ENCODE measurements at regions not wholly inside any gene's neighbourhood (a gene's known extent, or its start where the extent isn't known, plus 50 kb on each side); places are given as distances from the start of the nearest gene placed in this dataset.

- no peak for DNase-seq (ENCODE audit: low spot score in 2 of 2)
- Histone ChIP-seq H3K27ac (no peak overlapping the region), H3K4me1 (no peaks in the 10 kb centered on the region), H3K27me3 (no peaks in the 10 kb centered on the region), H3K4me3 (no peak overlapping the region), H3K36me3 (no peaks in the 10 kb centered on the region), H3K9me3 (no peaks in the 10 kb centered on the region)
- TF ChIP-seq, protein P1, sequence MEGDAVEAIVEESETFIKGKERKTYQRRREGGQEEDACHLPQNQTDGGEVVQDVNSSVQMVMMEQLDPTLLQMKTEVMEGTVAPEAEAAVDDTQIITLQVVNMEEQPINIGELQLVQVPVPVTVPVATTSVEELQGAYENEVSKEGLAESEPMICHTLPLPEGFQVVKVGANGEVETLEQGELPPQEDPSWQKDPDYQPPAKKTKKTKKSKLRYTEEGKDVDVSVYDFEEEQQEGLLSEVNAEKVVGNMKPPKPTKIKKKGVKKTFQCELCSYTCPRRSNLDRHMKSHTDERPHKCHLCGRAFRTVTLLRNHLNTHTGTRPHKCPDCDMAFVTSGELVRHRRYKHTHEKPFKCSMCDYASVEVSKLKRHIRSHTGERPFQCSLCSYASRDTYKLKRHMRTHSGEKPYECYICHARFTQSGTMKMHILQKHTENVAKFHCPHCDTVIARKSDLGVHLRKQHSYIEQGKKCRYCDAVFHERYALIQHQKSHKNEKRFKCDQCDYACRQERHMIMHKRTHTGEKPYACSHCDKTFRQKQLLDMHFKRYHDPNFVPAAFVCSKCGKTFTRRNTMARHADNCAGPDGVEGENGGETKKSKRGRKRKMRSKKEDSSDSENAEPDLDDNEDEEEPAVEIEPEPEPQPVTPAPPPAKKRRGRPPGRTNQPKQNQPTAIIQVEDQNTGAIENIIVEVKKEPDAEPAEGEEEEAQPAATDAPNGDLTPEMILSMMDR (IDR thresholded peaks at IDR 0.05): no peak
- TF ChIP-seq POLR2A (IDR thresholded peaks at IDR 0.05) (no peak), POLR2AphosphoS5 (IDR thresholded peaks at IDR 0.05) (no peak)
- intact Hi-C loops (cut with DNase I; ENCODE audit: low total_unique reads): no loop called here
Observed at GRCh38 chr21:25506261-25506660, 101.0 kb downstream of the MRPL39 start.

- TF ChIP-seq POLR2AphosphoS5 (IDR thresholded peaks at IDR 0.05): no peak
- no peak for TF ChIP-seq POLR2A (IDR thresholded peaks at IDR 0.05)
- TF ChIP-seq, protein P1 (IDR thresholded peaks at IDR 0.05): no peak
- DNase-seq (ENCODE audit: low spot score in 2 of 2): no peak
- H3K27ac ChIP-seq: no peak overlapping the region
- H3K4me1 ChIP-seq: no peaks in the 10 kb centered on the region
- no peaks in the 10 kb centered on the region for H3K9me3 ChIP-seq
- H3K36me3 ChIP-seq: no peaks in the 10 kb centered on the region
- intact Hi-C loops (cut with DNase I; ENCODE audit: low total_unique reads): no loop called here
- H3K4me3 ChIP-seq: no peak overlapping the region
- no peaks in the 10 kb centered on the region for H3K27me3 ChIP-seq
Observed at GRCh38 chr21:25503981-25504380, 103.3 kb downstream of the MRPL39 start.

DNA sequence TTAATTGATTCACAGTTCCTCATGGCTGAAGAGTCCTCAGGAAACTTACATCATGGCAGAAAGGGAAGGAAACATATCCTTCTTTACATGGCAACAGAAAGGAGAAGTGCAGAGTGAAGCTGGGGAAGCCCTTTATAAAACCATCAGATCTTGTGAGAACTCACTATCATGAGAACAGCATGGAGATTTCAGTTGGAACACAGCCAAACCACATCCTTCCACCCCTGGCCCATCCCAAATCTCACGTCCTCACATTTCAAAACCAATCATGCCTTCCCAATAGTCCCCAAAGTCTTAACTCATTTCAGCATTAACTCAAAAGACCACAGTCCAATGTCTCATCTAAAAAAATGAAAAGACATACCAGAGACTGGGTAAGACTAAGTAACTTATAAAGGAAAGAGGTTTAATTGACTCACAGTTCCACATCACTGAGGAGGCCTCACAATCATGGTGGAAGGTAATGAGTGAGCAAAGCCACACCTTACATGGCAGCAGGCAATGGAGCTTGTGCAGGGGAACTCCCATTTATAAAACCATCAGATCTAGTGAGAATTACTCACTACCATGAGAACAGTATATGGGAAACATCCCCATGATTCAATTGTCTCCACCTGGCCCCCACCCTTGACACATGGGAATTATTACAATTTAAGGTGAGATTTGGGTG lies 105.2 kb downstream of the MRPL39 start:
- no peaks in the 10 kb centered on the region for H3K4me1 ChIP-seq
- no peaks in the 10 kb centered on the region for H3K27me3 ChIP-seq
- H3K9me3 ChIP-seq: no peaks in the 10 kb centered on the region
- H3K4me3 ChIP-seq: no peak overlapping the region
- intact Hi-C loops (cut with DNase I; ENCODE audit: low total_unique reads): no loop called here
- H3K27ac ChIP-seq: no peak overlapping the region
- TF ChIP-seq POLR2A (IDR thresholded peaks at IDR 0.05) (no peak), POLR2AphosphoS5 (IDR thresholded peaks at IDR 0.05) (no peak)
- TF ChIP-seq, protein P1 (IDR thresholded peaks at IDR 0.05): no peak
- DNase-seq (ENCODE audit: low spot score in 2 of 2): no peak
- no peaks in the 10 kb centered on the region for H3K36me3 ChIP-seq

- H3K36me3 ChIP-seq: no peaks in the 10 kb centered on the region
- no peak for DNase-seq (ENCODE audit: low spot score in 2 of 2)
- H3K4me1 ChIP-seq: no peaks in the 10 kb centered on the region
- H3K27ac ChIP-seq: no peak overlapping the region
- TF ChIP-seq, protein P1 (IDR thresholded peaks at IDR 0.05): no peak
- TF ChIP-seq POLR2AphosphoS5 (IDR thresholded peaks at IDR 0.05) (no peak), POLR2A (IDR thresholded peaks at IDR 0.05) (no peak)
- intact Hi-C loops (cut with DNase I; ENCODE audit: low total_unique reads): no loop called here
- no peaks in the 10 kb centered on the region for H3K9me3 ChIP-seq
- no peaks in the 10 kb centered on the region for H3K27me3 ChIP-seq
- no peak overlapping the region for H3K4me3 ChIP-seq
Observed at GRCh38 chr21:25501462-25501861, 105.8 kb downstream of the MRPL39 start.

DNA sequence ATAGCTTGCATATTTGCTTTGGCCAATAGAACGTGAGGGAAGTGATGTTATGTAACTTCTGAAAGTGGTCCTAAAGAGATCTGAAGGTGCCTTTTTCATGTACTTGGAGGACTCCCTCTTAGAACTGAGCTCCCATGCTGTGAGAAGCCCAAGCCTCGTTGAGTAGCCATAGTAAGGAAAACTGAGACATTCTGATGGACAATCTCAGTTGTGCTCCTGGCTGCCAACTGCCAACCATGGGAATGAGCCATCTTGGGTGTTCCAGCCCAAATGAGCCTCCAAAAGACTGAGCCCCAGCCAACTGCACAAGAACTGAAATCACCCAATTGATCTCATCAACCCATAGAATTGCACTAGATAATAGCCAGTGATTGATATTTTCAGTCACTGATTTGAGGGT lies 106.7 kb downstream of the MRPL39 start:
- Histone ChIP-seq H3K36me3 (no peaks in the 10 kb centered on the region), H3K27me3 (no peaks in the 10 kb centered on the region), H3K9me3 (no peaks in the 10 kb centered on the region), H3K4me1 (no peaks in the 10 kb centered on the region), H3K4me3 (no peak overlapping the region), H3K27ac (no peak overlapping the region)
- intact Hi-C loops (cut with DNase I; ENCODE audit: low total_unique reads): no loop called here
- TF ChIP-seq, protein P1 (IDR thresholded peaks at IDR 0.05): no peak
- TF ChIP-seq POLR2AphosphoS5 (IDR thresholded peaks at IDR 0.05) (no peak), POLR2A (IDR thresholded peaks at IDR 0.05) (no peak)
- no peak for DNase-seq (ENCODE audit: low spot score in 2 of 2)
